ENCODE measurements at regions not wholly inside any gene's neighbourhood (a gene's known extent, or its start where the extent isn't known, plus 50 kb on each side); places are given as distances from the start of the nearest gene placed in this dataset.

DNA sequence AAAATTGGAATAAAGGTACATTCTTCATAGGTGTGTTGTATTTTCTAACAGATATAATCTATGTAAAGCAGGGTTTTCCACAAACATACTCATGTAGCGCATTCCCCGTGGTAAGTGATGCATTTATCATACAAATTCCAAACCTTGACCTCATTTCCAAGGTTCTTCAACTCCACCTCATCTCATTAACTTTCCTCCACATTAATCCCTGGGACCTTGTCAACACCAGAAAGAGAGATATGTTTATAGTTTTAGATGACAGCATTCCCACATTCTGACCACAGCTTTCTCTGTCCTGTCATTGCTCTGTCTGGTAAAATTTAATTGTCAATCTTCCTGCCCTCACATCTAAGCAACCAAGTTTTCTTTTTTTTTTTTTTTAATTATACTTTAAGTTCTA lies 415.1 kb downstream of the TMEM161B start:
- DNase-seq, result no peak

DNA sequence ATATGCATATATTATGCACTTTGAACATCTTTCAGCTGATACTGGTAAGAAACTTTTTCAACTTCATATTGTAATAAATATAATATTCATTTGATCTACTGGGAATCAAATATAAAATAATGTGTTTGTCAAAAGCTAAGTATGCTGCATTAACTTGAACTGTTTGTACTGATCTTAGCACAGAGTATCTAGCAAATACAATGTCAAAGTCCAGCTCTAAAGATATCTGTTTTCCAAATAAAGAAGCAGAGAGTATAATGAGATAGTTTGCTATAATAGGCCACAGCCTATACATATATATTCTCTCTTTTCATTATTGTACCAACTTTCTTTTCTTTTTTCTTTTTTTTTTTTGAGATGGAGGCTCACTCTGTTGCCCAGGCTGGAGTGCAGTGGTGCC lies 417.0 kb downstream of the TMEM161B start:
- DNase-seq, result no peak

DNA sequence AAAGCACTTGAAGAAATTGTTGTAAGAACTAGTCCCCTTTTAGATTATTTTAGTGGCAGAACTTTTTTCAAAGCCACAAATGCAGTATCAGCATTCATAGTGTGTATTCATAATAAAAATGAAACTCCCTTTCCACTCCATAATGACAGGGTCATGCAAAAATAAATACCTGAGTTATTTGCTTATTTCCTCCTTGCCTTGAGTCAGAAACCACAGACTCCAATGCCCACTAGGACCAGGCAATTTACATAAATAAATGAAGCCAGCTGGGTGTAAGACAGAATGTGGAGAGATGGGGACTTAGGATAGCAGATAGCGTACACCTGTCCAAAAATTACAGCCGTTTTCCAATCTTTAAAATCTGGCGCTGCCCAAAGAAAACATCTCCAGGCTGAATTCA lies 417.8 kb downstream of the TMEM161B start:
- DNase-seq, result no peak

DNA sequence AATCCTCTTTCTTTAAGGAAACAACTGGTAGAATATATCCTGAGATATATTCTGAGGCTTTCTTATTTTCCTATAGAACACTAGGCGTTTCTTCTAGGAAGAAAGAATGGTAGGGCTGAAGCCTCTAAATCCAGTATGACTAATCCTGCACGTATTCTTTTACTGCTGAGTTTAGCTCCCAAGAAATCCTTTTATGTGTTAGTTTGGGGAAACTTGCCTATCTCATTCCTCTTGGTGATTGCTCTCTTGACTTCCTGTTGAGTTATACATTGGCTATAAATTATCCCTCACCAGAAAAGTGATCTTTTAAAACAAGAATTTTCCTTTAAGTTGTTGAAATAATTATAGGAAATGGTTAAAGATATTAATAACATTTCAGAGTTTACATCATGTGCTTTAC lies 422.9 kb downstream of the TMEM161B start:
- no peak for DNase-seq

DNA sequence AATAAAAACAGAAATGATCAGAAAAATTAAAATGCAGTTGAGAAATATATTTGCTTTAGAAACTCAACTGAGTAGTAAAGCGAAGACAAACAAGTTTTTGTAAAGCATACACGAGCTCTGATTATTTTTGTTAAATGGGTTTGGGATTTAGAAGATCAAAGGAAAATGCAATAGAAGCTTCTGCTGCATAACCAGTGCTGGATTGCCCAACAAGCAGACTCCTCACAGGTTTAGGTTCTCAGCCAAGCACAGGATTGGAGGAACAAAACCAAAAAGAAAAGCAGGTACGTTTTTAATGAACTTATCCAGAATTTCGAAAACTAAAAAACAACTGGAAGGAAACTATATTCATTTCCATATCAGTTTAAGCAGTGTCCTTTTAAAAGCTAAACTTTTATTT lies 423.8 kb downstream of the TMEM161B start:
- DNase-seq, result no peak

DNA sequence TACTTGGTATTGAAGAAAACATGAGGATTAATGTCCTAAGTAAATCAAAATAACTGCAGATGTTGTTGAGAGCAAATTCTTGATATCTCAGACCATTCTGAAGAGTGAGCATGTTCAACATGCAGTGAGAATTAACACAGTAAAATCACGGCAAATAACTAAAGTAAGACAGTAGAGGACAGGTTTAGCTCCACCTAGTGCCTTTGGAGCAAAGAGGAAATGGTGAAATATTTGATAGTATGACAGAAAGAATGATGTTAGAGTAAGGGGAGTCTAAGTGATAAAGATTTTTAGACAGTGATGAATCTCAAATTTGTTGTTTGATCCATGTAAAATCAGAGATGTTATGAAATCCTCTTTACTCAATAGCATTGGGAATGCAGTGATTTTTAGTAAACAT lies 424.2 kb downstream of the TMEM161B start:
- no peak for DNase-seq

DNA sequence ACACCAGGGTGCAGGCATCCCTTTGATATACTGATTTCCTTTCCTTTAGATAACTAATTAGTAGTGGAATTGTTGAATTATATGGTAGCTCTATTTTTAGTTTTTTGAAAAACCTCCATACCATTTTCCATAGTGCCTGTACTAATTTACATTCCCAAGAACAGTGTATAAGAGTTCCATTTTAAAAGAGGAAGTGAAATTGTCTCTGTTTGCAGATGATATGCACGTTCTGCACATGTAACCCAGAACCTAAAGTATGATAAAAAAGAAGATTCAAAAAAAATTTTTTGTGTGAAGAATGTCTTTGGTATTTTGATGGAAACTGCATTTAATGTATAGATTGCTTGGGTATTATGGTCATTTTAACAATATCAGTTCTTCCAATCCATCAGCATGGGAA lies 424.0 kb upstream of the CCNH start:
- DNase-seq, result no peak

DNA sequence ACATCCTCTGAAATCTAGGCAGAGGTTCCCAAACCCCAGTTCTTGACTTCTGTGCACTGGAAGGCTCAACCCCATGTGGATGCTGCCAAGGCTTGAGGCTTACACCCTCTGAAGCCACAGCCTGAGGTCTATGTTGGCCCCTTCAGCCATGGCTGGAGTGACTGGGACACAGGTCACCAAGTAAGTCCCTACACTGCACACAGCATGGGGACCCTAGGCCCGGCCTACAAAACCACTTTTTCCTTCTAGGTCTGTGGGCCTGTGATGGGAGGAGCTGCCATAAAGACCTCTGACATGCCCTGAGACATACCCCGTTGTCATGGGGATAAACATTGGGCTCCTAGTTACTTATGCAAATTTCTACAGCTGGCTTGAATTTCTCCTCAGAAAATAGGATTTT lies 418.8 kb upstream of the CCNH start:
- no peak for DNase-seq

DNA sequence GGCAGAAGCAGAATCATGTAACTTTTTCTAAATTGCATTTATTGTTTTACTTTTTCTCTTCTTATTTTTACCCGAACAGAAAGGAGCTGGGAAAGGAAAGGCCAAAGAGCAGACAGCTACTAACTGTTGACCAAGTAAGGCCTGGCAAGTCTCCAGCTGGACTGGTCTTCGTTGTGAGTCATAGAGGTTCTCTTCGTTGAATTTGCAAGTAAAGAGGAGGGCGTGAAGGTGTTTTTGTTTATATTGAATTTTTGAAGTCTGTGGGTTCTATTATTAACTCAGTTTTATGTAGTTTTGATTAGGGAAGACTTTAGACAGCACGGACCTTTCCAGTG lies 416.5 kb upstream of the CCNH start:
- DNase-seq, result no peak

DNA sequence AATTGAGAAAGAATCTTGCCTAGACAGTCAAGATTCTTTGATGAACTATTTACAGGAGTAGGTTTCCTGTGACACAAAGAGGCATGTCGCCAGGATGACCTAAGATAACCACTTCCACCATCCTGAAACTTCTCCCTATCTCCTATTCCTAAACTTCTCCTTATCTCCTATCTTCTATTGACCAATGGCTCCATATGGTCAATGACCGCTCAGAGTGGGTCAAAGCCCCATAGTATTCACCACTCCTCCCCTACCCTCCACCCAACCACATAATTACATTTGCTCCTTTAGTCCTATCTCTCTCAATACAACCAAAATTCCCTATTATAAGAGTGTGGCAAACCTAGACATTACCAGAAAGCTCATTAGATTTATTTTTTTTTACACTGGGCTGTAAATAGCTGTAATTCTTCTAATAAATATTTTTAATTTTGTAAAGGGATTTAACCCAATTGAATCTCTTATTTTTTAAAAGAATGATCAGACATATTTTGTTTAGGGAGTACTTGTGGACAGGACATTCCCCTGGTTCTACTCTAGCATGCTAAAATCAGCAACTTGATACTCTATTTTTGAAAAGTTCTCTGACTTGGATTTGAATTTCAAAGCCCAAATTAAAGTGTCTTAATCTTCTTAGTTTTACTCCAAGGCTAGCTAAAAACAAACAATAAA lies 416.0 kb upstream of the CCNH start:
- DNase-seq, result no peak

DNA sequence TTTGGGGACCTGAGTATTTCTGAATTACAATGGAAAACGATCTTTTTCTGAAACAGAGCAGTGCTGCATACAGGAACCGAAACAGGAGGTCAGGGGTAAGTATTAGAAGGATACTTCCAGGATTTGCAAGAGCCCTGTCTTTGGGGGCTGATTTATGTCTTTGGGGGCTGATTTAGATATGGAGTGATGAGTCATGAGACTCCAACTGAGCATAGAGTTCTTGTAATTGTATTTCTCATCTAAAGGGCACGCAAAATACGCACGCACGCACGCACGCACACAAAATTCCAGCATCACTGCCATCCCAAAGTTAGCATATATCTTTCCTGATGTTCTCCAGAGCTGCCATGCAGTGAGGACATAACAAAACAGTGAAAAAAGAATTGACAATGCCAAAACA lies 414.8 kb upstream of the CCNH start:
- no peak for DNase-seq

DNA sequence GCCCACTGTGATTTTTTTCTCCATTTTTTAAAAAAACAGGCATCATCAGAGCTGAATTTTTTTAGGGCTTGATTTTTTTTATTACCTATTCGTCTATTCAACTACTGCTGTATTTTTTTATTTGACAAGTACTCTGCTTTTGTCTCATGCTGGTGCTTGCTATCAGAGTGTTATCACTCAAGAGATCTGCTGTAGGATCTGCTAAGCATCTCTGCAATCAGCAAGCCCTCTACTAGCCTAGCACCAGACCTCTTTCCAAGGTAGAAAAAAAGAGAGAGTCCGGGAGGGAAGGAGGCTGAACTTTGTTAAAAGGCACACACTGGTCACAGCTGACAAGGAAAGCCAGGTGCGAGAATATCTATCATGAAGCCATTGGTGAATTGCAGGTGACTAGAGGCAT lies 413.8 kb upstream of the CCNH start:
- DNase-seq, result no peak

DNA sequence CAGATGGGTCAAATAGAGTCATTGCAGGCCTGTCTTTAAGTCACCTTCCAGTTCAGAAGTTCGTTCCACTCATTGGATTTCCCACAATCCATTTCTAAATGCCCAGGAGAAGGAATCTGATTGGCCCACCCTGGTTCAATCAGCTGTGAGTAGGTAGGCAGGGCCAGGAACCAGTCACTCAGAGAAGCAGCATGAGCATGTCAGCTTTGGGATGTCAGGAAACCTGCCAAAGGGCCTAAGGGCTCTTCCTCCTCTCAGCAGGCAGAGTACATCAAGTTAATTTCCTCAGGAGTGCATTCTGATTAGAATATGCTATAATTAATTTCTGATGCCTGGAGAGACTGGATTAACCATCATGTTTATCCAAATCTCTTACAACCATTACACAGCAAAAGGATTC lies 412.9 kb upstream of the CCNH start:
- no peak for DNase-seq

DNA sequence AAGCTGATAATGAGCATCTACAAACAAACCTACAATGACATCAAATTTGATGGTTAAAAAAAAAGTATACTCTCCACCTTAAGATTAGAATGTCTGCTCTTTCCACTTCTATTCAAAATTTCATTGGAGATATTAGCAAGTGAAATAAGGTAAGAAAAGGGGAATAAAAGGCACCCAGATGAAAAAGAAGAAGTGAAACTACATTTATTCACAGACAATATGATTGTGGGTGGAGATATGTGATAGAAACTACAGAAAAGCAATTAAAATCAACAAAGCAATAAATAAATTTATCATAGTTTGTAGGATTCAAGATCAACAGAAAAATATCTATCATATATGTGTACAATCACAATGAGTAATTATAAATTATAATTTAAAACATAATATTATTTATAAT lies 395.1 kb upstream of the CCNH start:
- DNase-seq, result no peak

DNA sequence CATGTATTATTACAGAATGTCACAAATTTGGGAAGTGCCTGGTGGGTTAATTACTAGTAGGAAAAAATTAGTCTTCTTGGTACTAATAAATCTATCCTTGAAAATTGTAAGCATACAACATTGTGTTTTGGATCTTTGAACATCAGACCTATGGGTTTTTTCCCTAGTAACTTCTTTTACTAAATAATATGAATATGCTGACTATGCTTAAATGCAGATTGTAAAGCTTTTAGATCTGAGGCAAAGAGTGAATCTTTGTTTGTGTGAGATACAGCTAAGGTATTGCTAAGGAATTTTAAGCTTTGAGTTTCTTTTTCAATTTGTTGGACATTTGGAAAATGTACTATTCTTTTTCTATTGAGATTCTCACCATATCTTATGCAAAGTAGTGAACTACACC lies 390.6 kb upstream of the CCNH start:
- no peak for DNase-seq

DNA sequence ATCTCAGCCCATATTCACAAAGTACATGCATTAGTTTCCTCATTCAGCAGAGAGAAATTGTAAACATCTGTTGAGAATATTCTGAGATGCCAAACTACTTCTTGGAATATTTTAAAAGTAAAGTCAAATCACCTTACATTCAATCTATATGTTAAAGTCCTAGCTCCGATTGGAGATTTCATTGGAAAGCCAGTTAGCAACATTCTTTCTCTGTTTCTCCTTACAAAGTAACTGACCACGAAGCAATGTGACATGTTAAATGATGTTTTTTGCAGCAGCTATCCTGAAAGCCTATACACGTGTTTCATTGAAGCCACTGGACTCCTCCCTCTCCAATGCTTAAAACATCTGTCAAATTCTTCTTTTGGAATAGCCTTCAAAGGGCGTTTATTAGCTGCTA lies 379.1 kb upstream of the CCNH start:
- DNase-seq, result no peak

DNA sequence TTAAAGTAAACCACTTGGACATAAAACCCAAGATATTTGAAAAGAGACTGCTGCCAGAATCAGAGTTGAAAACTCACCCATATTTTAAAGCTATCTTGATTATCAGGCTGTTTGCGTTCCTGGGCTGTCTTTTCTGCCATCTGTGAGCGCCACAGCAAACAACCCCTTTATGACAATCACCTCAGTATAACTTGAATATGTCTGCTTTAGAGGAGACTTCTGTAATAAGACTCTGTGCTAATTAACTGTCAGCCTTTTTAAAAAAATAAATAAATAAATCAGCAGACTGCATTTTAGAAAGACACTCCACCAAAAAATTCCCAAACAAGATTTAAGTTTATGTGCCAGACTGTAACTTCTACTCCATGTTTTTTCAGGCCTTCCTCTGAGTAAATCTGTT lies 375.7 kb upstream of the CCNH start:
- no peak for DNase-seq

DNA sequence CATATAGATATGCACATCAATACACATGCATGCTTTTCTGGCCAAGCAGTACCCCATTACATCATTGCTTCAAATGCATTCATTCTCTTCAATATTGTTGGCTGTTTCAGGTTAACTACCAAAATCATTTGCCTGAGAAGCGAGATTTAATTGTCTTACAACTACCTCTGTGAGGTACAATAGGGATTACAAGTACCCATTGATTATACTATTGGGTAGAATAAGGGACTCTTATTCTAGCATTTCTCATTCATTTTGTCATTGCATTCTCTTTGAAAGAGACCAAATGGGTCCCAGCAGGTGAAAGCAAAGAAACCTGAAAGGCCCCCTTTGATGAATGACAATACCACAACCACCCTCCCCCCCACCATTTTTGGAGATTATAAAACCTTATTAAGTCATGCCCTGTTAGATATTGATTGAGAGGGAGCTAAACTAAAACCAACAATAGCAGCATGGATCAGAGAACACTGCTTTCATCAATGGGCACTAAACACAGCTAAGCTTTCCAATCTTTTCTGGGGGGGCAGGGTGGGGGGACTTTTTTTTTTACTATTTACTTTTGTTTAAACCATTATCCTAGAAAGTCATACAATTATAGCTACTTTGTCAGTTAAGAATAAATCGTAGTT lies 375.0 kb upstream of the CCNH start:
- DNase-seq, result no peak

DNA sequence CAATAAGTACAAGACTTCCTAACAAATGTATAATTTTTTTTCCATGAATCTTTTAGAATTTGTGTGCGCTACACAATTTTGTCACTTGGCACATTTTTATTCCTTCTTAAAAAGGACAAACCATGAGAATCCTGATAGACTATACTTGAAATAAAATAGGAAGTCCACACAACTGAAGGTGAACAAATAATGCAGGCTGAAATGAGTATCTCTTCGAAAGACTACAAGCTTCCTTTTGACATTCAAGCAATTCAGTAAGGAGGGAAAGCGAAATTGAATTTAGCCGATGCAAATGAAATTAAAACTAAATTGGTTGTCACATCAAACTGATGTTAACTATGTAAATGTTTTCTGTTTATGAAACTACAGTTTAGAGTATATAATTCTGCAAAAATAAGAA lies 374.4 kb upstream of the CCNH start:
- no peak for DNase-seq

DNA sequence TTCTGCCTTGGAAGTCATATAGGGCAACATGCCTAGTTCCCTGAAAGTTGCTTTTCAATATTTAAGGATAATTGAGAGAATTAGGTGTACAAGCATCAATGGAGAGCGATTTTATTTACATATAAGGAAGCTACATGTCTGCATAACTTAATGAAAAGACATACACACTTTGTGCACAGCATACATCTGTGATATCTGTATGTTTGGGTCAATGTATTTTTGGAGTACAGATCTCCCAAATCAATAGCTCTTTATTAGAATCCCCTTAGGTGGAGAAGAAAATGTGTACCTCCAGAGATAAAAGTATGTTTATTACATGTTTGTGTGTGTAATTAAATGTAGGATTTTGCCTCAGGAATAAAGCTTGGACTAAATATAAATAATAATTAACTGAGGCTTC lies 373.7 kb upstream of the CCNH start:
- DNase-seq, result no peak

DNA sequence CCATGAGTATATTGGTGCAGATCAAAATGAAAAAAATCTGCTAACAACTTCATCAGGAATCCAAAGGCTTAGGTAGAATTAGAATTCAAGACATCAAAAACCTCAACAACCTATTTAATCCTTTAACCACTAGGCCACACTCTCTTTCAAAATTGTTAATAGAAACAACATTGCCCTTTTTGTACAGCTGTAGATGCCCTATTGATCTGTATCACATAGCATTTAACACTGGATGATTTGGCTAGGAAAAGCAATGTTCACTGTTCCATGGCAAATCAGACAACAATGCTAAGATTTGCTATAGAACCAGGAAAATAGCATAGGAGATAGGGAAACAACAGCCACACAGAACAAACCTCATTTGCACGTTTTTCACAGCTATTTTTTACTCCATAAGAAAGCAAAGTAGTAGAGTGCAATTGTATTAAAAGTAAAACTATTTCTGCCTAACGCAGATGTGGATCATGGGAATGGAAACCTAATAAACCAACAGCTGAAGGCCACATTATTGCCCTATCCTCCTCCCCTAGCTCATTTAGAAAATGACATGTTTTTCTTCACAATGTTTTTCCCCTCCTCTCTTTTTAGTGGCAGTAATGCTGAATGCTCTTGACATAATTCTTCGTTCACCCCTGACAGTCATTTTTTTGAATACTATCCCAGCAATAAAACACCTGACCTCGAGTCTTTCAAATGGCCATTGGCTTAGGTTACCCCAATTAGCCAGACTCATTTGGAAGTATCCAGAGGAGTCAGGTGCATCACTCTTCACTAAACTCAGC lies 373.0 kb upstream of the CCNH start:
- no peak for DNase-seq

DNA sequence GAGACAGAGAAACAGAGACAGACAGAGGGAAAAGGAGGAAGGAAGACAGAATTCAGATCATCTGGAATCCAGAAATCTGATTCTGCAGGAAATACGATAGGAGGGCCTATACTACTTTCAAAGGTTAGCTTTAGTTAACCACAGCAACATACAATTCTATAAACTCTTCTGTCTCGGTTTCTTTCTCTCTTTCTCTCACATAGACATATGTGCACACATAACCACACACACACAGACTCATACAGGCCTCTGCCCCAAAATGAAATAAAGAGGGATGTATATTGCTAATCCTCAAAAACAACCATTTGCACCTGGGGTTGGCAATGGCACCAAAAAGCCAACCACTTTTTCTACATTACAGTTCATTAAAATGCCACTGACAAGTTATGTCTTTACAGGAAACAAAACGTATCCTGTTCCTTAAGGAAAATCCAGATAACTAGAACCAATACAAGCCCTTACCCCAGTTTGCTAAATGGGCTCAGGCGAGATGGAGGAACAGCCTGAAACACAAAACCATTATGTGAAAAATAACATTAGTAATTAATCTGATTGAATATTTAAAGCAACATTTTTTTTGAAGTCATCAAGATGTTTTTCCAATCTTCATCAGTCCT lies 372.3 kb upstream of the CCNH start:
- no peak for DNase-seq

DNA sequence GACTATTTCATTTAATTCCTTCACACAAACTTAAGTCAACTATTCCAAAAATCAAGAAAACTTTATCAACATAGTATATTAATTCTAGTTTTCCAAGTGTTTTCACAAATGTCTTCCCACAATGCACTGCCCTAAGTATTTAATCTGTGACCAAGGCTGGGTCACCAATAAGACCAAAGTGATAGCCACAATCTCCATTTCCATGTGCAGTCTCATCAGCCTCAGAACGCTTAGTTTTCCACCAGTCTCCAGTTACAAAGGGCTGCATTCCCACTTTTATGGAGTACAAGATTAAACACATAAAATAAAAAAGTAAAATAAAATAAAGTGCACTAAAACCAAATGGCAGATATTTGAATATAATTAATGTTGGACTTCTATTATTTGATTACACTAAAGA lies 371.6 kb upstream of the CCNH start:
- no peak for DNase-seq

DNA sequence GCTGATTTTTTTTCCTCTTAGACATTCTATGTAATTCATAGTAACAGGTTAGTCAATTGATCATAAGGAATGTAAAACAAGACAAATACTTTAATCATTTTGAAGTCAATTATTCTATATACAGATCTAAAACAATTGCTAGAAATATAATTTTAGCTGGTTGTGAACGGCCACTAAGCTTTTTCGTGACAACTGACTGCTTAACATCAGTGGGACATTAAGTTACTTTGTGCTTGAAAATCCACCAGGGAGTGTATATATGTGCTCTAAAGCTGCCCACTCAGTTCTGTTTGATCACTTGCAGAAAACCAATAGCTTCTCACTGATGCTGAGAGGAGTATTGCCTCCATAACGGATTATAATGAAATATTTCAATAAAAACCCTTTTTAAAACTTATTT lies 370.2 kb upstream of the CCNH start:
- DNase-seq, result no peak

Measured in activated CD8-positive, alpha-beta memory T cell treated with anti-CD3 and anti-CD28 coated beads, Interleukin-2, amount 50 U/mL, for 4 hours (primary cell).